ENCODE measurements at regions not wholly inside any gene's neighbourhood (a gene's known extent, or its start where the extent isn't known, plus 50 kb on each side); places are given as distances from the start of the nearest gene placed in this dataset.
A peak's percentile ranks its signal among the peaks of the same experiment; 100 is the strongest.

DNA sequence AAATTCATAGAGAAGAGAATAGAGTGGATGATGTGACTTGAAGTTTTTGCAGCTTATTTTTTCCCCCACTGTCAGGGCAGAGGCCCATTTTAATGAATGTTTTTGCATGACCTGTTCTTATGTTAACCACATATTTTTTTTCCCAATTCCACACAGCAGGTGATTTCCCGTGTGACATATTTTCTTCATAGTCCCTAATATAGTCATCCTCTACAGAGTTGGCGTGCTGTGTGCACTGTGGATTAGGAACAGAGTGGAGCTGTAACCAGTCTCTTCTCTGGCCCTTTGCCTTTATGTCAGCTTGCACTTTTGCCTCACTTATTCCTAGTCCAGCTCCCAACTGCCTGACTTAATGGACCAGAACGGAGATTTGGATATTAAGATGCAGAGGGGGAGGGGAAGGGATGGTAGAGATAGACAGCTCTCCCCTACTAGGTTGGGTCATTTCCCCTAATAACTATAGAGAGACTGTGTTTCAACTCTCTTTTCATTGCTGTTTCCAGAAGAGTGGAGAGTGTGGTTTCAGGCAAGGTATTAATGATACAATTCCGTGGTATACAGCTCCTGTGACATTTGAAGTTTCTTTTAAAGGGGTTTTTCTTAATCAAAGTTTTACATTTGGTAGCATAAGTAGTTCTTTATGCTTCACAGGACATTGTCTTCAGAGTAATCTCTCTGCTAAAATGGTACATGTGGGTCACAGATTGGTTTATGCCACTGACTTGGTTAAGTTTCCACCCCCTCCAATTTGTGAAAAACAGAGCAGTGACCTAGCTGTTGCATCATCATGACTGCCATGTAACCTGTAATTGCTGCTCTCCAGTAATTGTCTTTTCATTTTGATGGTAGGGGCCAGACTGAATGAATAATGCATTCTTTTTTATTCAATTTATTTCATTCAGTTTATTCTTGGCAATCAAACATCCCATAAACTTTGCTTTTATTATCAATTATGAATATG, 161.3 kb downstream of the HAUS1 start:
- Histone ChIP-seq H3K27me3 (ENCODE audit: control insufficient read depth, insufficient read depth, low read length) (no peaks in the 10 kb centered on the region), H3K4me3 (ENCODE audit: low read depth, low read length) (no peak overlapping the region), H3K27ac (ENCODE audit: low read depth, low read length) (0 out of 2 replicates have a peak overlapping the region, but pooled peaks have one; percentile 4), H3K9ac (ENCODE audit: low read length) (no peak overlapping the region), H3K9me3 (ENCODE audit: control insufficient read depth, insufficient read depth, low read depth, low read length) (no peaks in the 10 kb centered on the region), H3K4me1 (ENCODE audit: control insufficient read depth, insufficient read depth, low read length) (peaks cover 54% of the 10 kb centered on the region), H3K36me3 (ENCODE audit: control insufficient read depth, insufficient read depth, low read length) (no peaks in the 10 kb centered on the region; the same call in 1 of the 2 replicates)

DNA sequence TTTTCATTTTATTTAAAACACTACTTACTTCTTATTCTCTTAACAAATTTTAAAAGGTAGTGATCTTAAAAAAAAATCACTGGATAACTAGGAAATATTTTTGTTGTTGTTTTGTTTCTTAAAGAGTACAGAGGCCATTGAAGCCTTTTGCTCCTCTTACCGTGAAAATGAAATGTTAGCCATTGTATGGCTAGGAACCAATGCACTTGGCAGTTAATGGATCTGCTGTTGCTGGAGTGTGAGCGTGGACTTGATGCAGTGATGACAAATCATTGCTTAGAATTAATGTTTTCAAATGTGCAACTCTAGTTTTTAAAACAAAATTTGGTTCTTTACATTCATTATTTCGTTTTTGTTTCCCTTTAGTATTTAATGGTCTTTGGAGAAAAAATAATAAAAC, 162.3 kb downstream of the HAUS1 start:
- Histone ChIP-seq H3K9ac (ENCODE audit: low read length) (no peak overlapping the region), H3K4me1 (ENCODE audit: control insufficient read depth, insufficient read depth, low read length) (peaks cover 44% of the 10 kb centered on the region), H3K27ac (ENCODE audit: low read depth, low read length) (no peak overlapping the region), H3K9me3 (ENCODE audit: control insufficient read depth, insufficient read depth, low read depth, low read length) (no peaks in the 10 kb centered on the region), H3K4me3 (ENCODE audit: low read depth, low read length) (no peak overlapping the region), H3K27me3 (ENCODE audit: control insufficient read depth, insufficient read depth, low read length) (no peaks in the 10 kb centered on the region), H3K36me3 (ENCODE audit: control insufficient read depth, insufficient read depth, low read length) (no peaks in the 10 kb centered on the region; the same call in 1 of the 2 replicates)

DNA sequence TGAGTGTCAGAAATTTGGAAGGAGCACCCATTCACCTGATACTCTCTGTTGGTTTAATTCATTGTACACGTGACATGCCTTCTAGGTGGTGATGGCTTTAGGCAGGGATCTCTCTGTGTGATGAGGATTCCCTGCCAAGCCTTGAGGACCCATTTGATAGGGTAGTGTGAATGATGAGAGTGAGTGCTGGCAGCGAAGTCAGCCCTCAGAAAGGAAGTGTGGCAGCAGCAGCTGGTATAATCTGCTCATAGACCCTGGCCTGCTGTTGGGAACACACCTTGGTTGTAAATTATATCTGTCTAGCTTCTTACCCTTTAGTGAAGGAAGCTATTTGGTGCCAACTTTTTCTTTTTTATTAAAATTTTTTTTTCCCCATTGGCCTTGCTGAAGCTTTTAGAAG, 164.5 kb downstream of the HAUS1 start:
- Histone ChIP-seq H3K4me3 (ENCODE audit: low read depth, low read length) (no peak overlapping the region), H3K4me1 (ENCODE audit: control insufficient read depth, insufficient read depth, low read length) (peaks cover 27% of the 10 kb centered on the region), H3K9ac (ENCODE audit: low read length) (no peak overlapping the region), H3K27me3 (ENCODE audit: control insufficient read depth, insufficient read depth, low read length) (no peaks in the 10 kb centered on the region), H3K27ac (ENCODE audit: low read depth, low read length) (no peak overlapping the region), H3K9me3 (ENCODE audit: control insufficient read depth, insufficient read depth, low read depth, low read length) (no peaks in the 10 kb centered on the region), H3K36me3 (ENCODE audit: control insufficient read depth, insufficient read depth, low read length) (no peaks in the 10 kb centered on the region)

DNA sequence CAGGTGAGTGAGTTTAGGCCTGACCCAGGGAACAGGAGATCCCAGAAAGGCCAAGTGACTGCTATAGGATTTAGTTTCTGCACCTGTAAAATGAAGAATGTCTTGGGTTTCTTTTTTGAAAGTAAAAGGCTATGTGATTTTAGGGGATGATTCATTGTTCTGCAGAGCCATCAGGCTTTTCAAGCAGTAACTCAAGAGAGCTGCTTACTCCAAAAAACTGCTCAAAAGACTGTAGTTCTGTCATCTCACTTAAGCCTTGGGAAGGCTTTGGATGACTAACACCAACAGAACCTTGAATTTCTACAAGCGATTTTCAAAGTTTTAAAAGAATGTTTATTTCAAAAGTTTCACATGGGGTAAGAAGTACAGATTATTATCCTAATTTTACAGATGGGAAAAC, 165.1 kb downstream of the HAUS1 start:
- no peaks in the 10 kb centered on the region for H3K36me3 ChIP-seq (ENCODE audit: control insufficient read depth, insufficient read depth, low read length)
- H3K9ac ChIP-seq (ENCODE audit: low read length): no peak overlapping the region
- no peaks in the 10 kb centered on the region for H3K9me3 ChIP-seq (ENCODE audit: control insufficient read depth, insufficient read depth, low read depth, low read length)
- peaks cover 27% of the 10 kb centered on the region for H3K4me1 ChIP-seq (ENCODE audit: control insufficient read depth, insufficient read depth, low read length)
- H3K27ac ChIP-seq (ENCODE audit: low read depth, low read length): no peak overlapping the region
- H3K4me3 ChIP-seq (ENCODE audit: low read depth, low read length): no peak overlapping the region
- no peaks in the 10 kb centered on the region for H3K27me3 ChIP-seq (ENCODE audit: control insufficient read depth, insufficient read depth, low read length)

DNA sequence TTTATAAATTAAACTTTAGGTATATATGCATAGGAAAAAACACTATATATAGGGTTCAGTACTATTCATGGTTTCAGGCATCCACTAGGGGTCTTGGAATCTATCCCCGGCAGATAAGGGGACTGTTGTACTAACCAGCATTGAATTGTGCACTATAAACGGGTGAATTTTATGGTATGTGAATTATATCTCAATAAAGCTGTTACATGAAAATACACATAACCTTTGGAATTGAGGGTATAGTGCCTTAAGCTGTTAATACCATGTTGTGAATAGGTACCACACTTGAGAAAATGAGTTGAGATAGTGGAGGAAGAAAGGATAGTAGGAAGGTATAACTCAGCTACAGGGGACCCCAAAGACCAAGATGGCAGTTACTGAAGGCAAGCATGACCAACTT, 167.3 kb downstream of the HAUS1 start:
- Histone ChIP-seq H3K4me1 (ENCODE audit: control insufficient read depth, insufficient read depth, low read length) (peaks cover 10% of the 10 kb centered on the region), H3K36me3 (ENCODE audit: control insufficient read depth, insufficient read depth, low read length) (no peaks in the 10 kb centered on the region), H3K4me3 (ENCODE audit: low read depth, low read length) (no peak overlapping the region), H3K9ac (ENCODE audit: low read length) (no peak overlapping the region), H3K27ac (ENCODE audit: low read depth, low read length) (no peak overlapping the region), H3K27me3 (ENCODE audit: control insufficient read depth, insufficient read depth, low read length) (no peaks in the 10 kb centered on the region), H3K9me3 (ENCODE audit: control insufficient read depth, insufficient read depth, low read depth, low read length) (no peaks in the 10 kb centered on the region)

DNA sequence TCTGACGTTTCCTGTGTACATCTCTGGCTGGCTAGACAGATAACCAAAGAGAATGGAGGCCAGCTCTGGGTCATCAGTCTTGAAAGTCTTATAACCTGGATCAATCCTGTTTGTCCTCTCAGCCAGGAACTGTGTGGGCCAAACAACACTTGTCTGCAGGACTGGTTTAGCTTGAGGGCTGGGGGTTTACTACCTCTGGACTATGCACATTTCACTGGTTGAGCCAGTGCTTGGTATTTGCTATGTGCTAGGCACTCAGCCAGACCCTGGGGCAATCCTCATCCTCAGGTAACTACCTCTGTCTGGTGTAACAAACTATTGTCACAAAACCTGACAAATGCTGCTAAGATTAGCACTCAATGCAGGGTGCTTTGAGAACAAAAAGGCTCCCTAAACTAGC, 169.7 kb downstream of the HAUS1 start:
- no peak overlapping the region for H3K4me3 ChIP-seq (ENCODE audit: low read depth, low read length)
- no peak overlapping the region for H3K27ac ChIP-seq (ENCODE audit: low read depth, low read length)
- H3K9ac ChIP-seq (ENCODE audit: low read length): no peak overlapping the region
- H3K4me1 ChIP-seq (ENCODE audit: control insufficient read depth, insufficient read depth, low read length): peaks cover 10% of the 10 kb centered on the region
- H3K36me3 ChIP-seq (ENCODE audit: control insufficient read depth, insufficient read depth, low read length): no peaks in the 10 kb centered on the region
- H3K9me3 ChIP-seq (ENCODE audit: control insufficient read depth, insufficient read depth, low read depth, low read length): no peaks in the 10 kb centered on the region
- H3K27me3 ChIP-seq (ENCODE audit: control insufficient read depth, insufficient read depth, low read length): no peaks in the 10 kb centered on the region

DNA sequence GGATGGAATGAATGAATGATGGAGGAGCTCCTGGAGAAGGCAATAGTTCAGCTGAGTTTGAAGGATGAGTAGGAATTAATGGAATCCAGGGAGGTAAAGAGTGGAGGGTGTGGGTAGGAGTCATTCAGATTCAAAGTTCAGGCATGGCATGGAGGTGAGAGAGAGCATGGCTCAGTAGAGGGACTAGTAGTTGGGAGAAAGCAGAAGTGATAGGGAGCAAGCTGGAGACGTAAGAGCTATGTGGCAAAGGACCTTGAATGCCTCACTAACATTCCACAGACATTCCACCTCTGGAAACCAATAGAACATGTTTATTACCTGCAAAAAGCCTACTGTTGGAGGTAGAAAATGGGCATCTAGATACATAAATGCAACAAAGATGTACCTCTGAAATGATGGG, 170.1 kb downstream of the HAUS1 start:
- Histone ChIP-seq H3K27ac (ENCODE audit: low read depth, low read length) (no peak overlapping the region), H3K36me3 (ENCODE audit: control insufficient read depth, insufficient read depth, low read length) (no peaks in the 10 kb centered on the region), H3K27me3 (ENCODE audit: control insufficient read depth, insufficient read depth, low read length) (no peaks in the 10 kb centered on the region), H3K4me1 (ENCODE audit: control insufficient read depth, insufficient read depth, low read length) (peaks cover 10% of the 10 kb centered on the region), H3K4me3 (ENCODE audit: low read depth, low read length) (no peak overlapping the region), H3K9ac (ENCODE audit: low read length) (no peak overlapping the region), H3K9me3 (ENCODE audit: control insufficient read depth, insufficient read depth, low read depth, low read length) (no peaks in the 10 kb centered on the region)

DNA sequence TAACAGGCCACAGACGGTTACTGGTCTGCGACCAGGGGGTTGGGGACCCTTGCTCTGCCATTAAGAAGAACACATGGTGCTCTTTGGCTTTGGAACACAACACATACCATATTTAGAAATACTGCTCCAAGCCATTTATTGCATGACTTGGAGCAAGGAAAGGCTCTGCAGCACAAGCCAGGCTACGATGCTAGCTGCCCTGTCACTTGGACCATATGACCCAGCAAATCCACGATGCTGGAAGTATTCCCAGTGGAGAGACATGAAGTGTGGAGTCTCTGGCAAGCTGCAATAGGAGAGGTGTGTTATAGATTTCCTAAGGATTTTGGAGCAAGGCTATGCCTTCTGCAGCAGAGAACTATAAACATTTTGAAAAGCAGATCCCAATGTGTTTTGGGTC, 171.2 kb downstream of the HAUS1 start:
- Histone ChIP-seq H3K9ac (ENCODE audit: low read length) (no peak overlapping the region), H3K36me3 (ENCODE audit: control insufficient read depth, insufficient read depth, low read length) (no peaks in the 10 kb centered on the region), H3K4me1 (ENCODE audit: control insufficient read depth, insufficient read depth, low read length) (peaks cover 10% of the 10 kb centered on the region), H3K27ac (ENCODE audit: low read depth, low read length) (no peak overlapping the region), H3K9me3 (ENCODE audit: control insufficient read depth, insufficient read depth, low read depth, low read length) (no peaks in the 10 kb centered on the region), H3K27me3 (ENCODE audit: control insufficient read depth, insufficient read depth, low read length) (no peaks in the 10 kb centered on the region), H3K4me3 (ENCODE audit: low read depth, low read length) (no peak overlapping the region)

DNA sequence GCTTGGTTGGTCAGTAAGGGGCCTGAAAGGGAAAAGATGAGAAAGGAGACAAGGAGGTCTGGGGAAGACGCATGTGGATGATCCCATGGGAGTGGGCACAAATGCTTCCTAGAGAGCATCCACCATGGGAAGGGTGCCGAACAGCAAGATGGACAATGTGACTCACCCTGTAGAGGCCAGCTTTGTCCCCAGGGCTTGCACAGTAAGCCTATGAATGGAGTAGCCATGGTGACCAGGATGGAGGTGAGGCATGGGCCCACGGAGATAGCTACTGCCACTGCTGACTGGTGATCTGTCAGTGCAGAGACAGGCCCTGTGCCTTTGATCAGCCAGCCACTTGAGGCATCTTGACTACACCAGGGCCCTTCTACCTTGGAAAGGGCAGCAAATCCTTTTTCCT, 172.6 kb downstream of the HAUS1 start:
- Histone ChIP-seq H3K27ac (ENCODE audit: low read depth, low read length) (no peak overlapping the region), H3K27me3 (ENCODE audit: control insufficient read depth, insufficient read depth, low read length) (no peaks in the 10 kb centered on the region), H3K4me1 (ENCODE audit: control insufficient read depth, insufficient read depth, low read length) (peaks cover 10% of the 10 kb centered on the region), H3K9ac (ENCODE audit: low read length) (no peak overlapping the region), H3K36me3 (ENCODE audit: control insufficient read depth, insufficient read depth, low read length) (no peaks in the 10 kb centered on the region), H3K4me3 (ENCODE audit: low read depth, low read length) (no peak overlapping the region), H3K9me3 (ENCODE audit: control insufficient read depth, insufficient read depth, low read depth, low read length) (no peaks in the 10 kb centered on the region)

DNA sequence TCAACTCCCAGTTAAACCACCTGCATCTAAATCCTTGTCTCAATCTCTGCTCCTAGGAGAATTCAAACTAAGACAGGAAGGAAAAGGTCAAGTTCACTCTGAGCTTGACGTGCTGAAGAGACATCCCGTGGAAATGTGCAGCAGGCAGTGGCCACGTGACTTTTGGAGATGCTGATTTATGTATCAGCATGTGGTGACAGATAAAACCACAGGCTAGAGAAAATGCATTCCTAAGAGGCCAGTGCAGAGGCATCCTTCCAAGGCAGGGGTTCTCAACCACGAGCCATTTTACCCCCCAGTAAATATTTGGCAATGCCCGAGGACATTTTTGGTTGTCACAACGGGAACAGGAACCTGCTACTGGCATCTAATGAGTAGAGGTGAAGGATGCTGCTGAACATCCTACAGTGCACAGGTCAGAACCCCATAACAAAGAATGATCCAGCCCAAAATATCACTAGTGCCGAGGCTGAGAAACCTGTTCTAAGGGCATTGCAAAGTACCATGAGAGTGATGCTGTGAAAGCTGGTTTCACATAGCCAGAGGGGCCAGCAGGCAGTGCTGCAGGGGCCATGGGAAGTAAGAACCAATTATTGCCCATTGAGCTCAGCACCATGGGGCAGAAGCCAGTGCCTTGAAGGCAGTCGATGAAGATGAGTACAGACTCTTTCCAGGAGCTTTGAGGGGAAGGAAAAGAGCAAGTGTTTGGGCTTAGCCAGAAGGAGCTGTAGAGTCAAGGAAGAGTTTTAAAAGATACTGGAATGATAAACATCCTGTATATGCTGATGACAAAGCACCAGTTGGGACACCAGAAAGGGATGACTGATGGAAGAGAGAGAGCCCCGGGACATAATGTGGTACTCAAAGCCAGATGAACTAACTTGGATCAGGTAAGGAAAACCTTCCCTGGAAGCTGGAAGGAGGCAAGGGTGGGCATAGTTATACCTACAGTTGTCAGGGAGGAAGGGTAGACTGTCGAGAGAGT, 174.6 kb downstream of the HAUS1 start:
- Histone ChIP-seq H3K9me3 (ENCODE audit: control insufficient read depth, insufficient read depth, low read depth, low read length) (no peaks in the 10 kb centered on the region), H3K4me1 (ENCODE audit: control insufficient read depth, insufficient read depth, low read length) (peaks cover 15% of the 10 kb centered on the region), H3K27ac (ENCODE audit: low read depth, low read length) (no peak overlapping the region), H3K9ac (ENCODE audit: low read length) (no peak overlapping the region), H3K4me3 (ENCODE audit: low read depth, low read length) (no peak overlapping the region), H3K27me3 (ENCODE audit: control insufficient read depth, insufficient read depth, low read length) (no peaks in the 10 kb centered on the region), H3K36me3 (ENCODE audit: control insufficient read depth, insufficient read depth, low read length) (no peaks in the 10 kb centered on the region)

DNA sequence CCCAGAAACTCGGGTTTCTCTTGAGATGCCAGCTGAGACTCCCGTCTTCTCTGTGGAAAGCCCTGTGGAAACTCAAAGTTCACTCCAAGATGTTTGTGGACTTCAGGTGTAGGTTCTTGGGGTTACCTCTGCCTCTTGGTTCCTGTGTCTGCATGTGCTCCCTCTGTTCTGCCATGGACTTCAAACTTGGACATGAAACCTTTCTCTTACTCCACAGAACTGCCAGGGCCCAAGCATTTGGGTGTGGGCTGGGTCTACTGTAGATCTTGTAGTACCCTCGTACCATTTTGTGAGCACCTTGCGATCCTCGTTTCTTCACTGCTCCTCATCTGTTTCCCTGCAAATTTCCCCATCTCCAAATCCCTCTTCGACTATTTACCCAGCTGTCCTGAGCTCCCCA, 175.5 kb downstream of the HAUS1 start:
- H3K27ac ChIP-seq (ENCODE audit: low read depth, low read length): no peak overlapping the region
- H3K27me3 ChIP-seq (ENCODE audit: control insufficient read depth, insufficient read depth, low read length): no peaks in the 10 kb centered on the region
- H3K4me3 ChIP-seq (ENCODE audit: low read depth, low read length): no peak overlapping the region
- no peaks in the 10 kb centered on the region for H3K36me3 ChIP-seq (ENCODE audit: control insufficient read depth, insufficient read depth, low read length)
- H3K9me3 ChIP-seq (ENCODE audit: control insufficient read depth, insufficient read depth, low read depth, low read length): no peaks in the 10 kb centered on the region
- H3K4me1 ChIP-seq (ENCODE audit: control insufficient read depth, insufficient read depth, low read length): peaks cover 8% of the 10 kb centered on the region; the same call in 1 of the 2 replicates
- H3K9ac ChIP-seq (ENCODE audit: low read length): no peak overlapping the region
